Erythroblast (primary cell): ENCODE measurements at regions not wholly inside any gene's neighbourhood (a gene's known extent, or its start where the extent isn't known, plus 50 kb on each side); places are given as distances from the start of the nearest gene placed in this dataset.

Source experiments
- GATA1 ChIP-seq: IDR thresholded peaks from 2 replicates; pipeline ENCODE4 v1.6.1; 2011; ENCODE audit warnings: low read depth, mild to moderate bottlenecking, control low read depth, low read length, moderate library complexity
- POLR2A ChIP-seq: IDR thresholded peaks from 2 replicates; pipeline ENCODE4 v1.6.1; 2011; ENCODE audit warnings: mild to moderate bottlenecking, low read length

- TF ChIP-seq POLR2A = no peak
- no peak for TF ChIP-seq GATA1
Measured at GRCh38 chr6:44039191-44039719, 88.0 kb downstream of the MRPL14 start.
